ENCODE measurements at regions not wholly inside any gene's neighbourhood (a gene's known extent, or its start where the extent isn't known, plus 50 kb on each side); places are given as distances from the start of the nearest gene placed in this dataset.
A peak's percentile ranks its signal among the peaks of the same experiment; 100 is the strongest.

GRCh38 chr4:119696963-119697362 is 68.4 kb upstream of the PDE5A start:
- Mint-ChIP-seq H3K36me3 (no peaks in the 10 kb centered on the region), H3K4me3 (no peak overlapping the region), H3K9me3 (peaks cover 8% of the 10 kb centered on the region), H3K27me3 (no peaks in the 10 kb centered on the region), H3K4me1 (ENCODE audit: unreplicated experiment) (peaks cover 9% of the 10 kb centered on the region), H3K27ac (no peak overlapping the region)
- no peak for TF ChIP-seq CTCF (conservative IDR thresholded peaks at IDR 0.05)
- DNase-seq (ENCODE audit: extremely low spot score, unreplicated experiment), result no peak

GRCh38 chr4:119695216-119695615 is 66.6 kb upstream of the PDE5A start:
- Mint-ChIP-seq H3K27me3 (no peaks in the 10 kb centered on the region), H3K27ac (no peak overlapping the region), H3K36me3 (peaks cover 4% of the 10 kb centered on the region), H3K9me3 (peaks cover 13% of the 10 kb centered on the region), H3K4me3 (no peak overlapping the region), H3K4me1 (ENCODE audit: unreplicated experiment) (peaks cover 9% of the 10 kb centered on the region)
- TF ChIP-seq CTCF (conservative IDR thresholded peaks at IDR 0.05), result no peak
- no peak for DNase-seq (ENCODE audit: extremely low spot score, unreplicated experiment)

- peak overlapping the region; percentile 23 for H3K4me3 Mint-ChIP-seq
- no peaks in the 10 kb centered on the region for H3K27me3 Mint-ChIP-seq
- peaks cover 8% of the 10 kb centered on the region for H3K9me3 Mint-ChIP-seq
- peaks cover 7% of the 10 kb centered on the region for H3K4me1 Mint-ChIP-seq (ENCODE audit: unreplicated experiment)
- DNase-seq (ENCODE audit: extremely low spot score, unreplicated experiment), result no peak
- H3K27ac Mint-ChIP-seq, result no peak overlapping the region
- peaks cover 4% of the 10 kb centered on the region for H3K36me3 Mint-ChIP-seq
- TF ChIP-seq CTCF (conservative IDR thresholded peaks at IDR 0.05), result no peak
These were observed 64.5 kb upstream of the PDE5A start for GRCh38 chr4:119693126-119693525.

GRCh38 chr4:119692001-119692400 is 63.4 kb upstream of the PDE5A start:
- Mint-ChIP-seq H3K27me3 (no peaks in the 10 kb centered on the region), H3K4me3 (no peak overlapping the region), H3K4me1 (ENCODE audit: unreplicated experiment) (peaks cover 4% of the 10 kb centered on the region), H3K36me3 (peaks cover 4% of the 10 kb centered on the region), H3K27ac (no peak overlapping the region), H3K9me3 (peaks cover 5% of the 10 kb centered on the region)
- no peak for TF ChIP-seq CTCF (conservative IDR thresholded peaks at IDR 0.05)
- DNase-seq (ENCODE audit: extremely low spot score, unreplicated experiment), result no peak

- peaks cover 4% of the 10 kb centered on the region for H3K4me1 Mint-ChIP-seq (ENCODE audit: unreplicated experiment)
- no peaks in the 10 kb centered on the region for H3K27me3 Mint-ChIP-seq
- no peak for DNase-seq (ENCODE audit: extremely low spot score, unreplicated experiment)
- peaks cover 7% of the 10 kb centered on the region for H3K36me3 Mint-ChIP-seq
- TF ChIP-seq CTCF (conservative IDR thresholded peaks at IDR 0.05), result no peak
- no peak overlapping the region for H3K27ac Mint-ChIP-seq
- H3K9me3 Mint-ChIP-seq, result peaks cover 9% of the 10 kb centered on the region
- no peak overlapping the region for H3K4me3 Mint-ChIP-seq
These were observed 62.3 kb upstream of the PDE5A start for GRCh38 chr4:119690871-119691270.

GRCh38 chr4:119688446-119688845 is 59.8 kb upstream of the PDE5A start:
- Mint-ChIP-seq H3K4me1 (ENCODE audit: unreplicated experiment) (peaks cover 17% of the 10 kb centered on the region), H3K4me3 (no peak overlapping the region), H3K9me3 (peaks cover 9% of the 10 kb centered on the region), H3K36me3 (peaks cover 7% of the 10 kb centered on the region), H3K27me3 (peaks cover 3% of the 10 kb centered on the region), H3K27ac (no peak overlapping the region)
- no peak for TF ChIP-seq CTCF (conservative IDR thresholded peaks at IDR 0.05)
- no peak for DNase-seq (ENCODE audit: extremely low spot score, unreplicated experiment)

Data from type B pancreatic cell (in vitro differentiated cells).